HepG2 (cell line): ENCODE measurements at regions not wholly inside any gene's neighbourhood (a gene's known extent, or its start where the extent isn't known, plus 50 kb on each side); places are given as distances from the start of the nearest gene placed in this dataset.

Experiments used
- FOSL2 ChIP-seq: sonication (generic); formaldehyde crosslinking; IDR thresholded peaks from 2 replicates; pipeline ENCODE4 v1.4.0; 2020; ENCODE audit warnings: missing genetic modification reagents
- FOXA1 ChIP-seq, 2 experiments: fragments of 450-650 bp in 1 of 2; sonication (generic) in 1 of 2; formaldehyde crosslinking in 1 of 2; IDR thresholded peaks; 2 replicates each; pipeline versions ENCODE4 v1.4.0 to v1.6.1; 2016 to 2020; ENCODE audit warnings: missing genetic modification reagents in 1 of 2
- GATAD2A ChIP-seq: IDR thresholded peaks from 2 replicates; pipeline ENCODE4 v1.6.1; 2016
- HNRNPLL ChIP-seq: fragments of 200-400 bp; formaldehyde crosslinking; IDR thresholded peaks from 2 replicates; pipeline ENCODE4 v1.6.1; 2017; ENCODE audit warnings: mild to moderate bottlenecking, low read depth, low read length; ENCODE audit not compliant: poor library complexity, severe bottlenecking
- MBD4 ChIP-seq: IDR thresholded peaks from 2 replicates; pipeline ENCODE4 v1.6.1; 2012; ENCODE audit warnings: low read length, inconsistent platforms, borderline replicate concordance
- NPAS2 ChIP-seq: sonication (generic); formaldehyde crosslinking; IDR thresholded peaks from 2 replicates; pipeline ENCODE4 v1.8.0; 2022; ENCODE audit warnings: mild to moderate bottlenecking, missing genetic modification reagents, borderline replicate concordance
- RARA ChIP-seq: IDR thresholded peaks from 2 replicates; pipeline ENCODE4 v1.6.1; 2016; ENCODE audit warnings: missing genetic modification reagents, missing compliant biosample characterization
- RFXANK ChIP-seq: IDR thresholded peaks from 2 replicates; pipeline ENCODE4 v1.6.1; 2016
- WIZ ChIP-seq: sonication (generic); formaldehyde crosslinking; IDR thresholded peaks from 2 replicates; pipeline ENCODE4 v1.5.1; 2020; ENCODE audit warnings: mild to moderate bottlenecking, missing genetic modification reagents
- ZBTB44 ChIP-seq: sonication (generic); formaldehyde crosslinking; IDR thresholded peaks from 2 replicates; pipeline ENCODE4 v1.4.0; 2020; ENCODE audit warnings: missing genetic modification reagents
- ZNF121 ChIP-seq: sonication (generic); formaldehyde crosslinking; IDR thresholded peaks from 2 replicates; pipeline ENCODE4 v1.5.0; 2020; ENCODE audit warnings: mild to moderate bottlenecking, missing genetic modification reagents
- ZNF281 ChIP-seq: sonication (generic); formaldehyde crosslinking; IDR thresholded peaks from 2 replicates; pipeline ENCODE4 v1.4.0; 2020; ENCODE audit warnings: missing genetic modification reagents, borderline replicate concordance
- ZNF414 ChIP-seq: sonication (generic); formaldehyde crosslinking; IDR thresholded peaks from 2 replicates; pipeline ENCODE4 v1.5.0; 2020; ENCODE audit warnings: missing genetic modification reagents
- ZNF431 ChIP-seq: sonication (generic); formaldehyde crosslinking; IDR thresholded peaks from 2 replicates; pipeline ENCODE4 v1.9.0; 2022; ENCODE audit warnings: missing genetic modification reagents, low read depth, mild to moderate bottlenecking, borderline replicate concordance
- ZNF646 ChIP-seq: sonication (generic); formaldehyde crosslinking; IDR thresholded peaks from 2 replicates; pipeline ENCODE4 v1.9.0; 2021; ENCODE audit warnings: mild to moderate bottlenecking, missing genetic modification reagents
- ZNF670 ChIP-seq: sonication (generic); formaldehyde crosslinking; IDR thresholded peaks from 2 replicates; pipeline ENCODE4 v1.8.0; 2022; ENCODE audit warnings: mild to moderate bottlenecking, missing genetic modification reagents, borderline replicate concordance
- ZSCAN30 ChIP-seq: sonication (generic); formaldehyde crosslinking; IDR thresholded peaks from 2 replicates; pipeline ENCODE4 v1.5.0; 2020; ENCODE audit warnings: mild to moderate bottlenecking, missing genetic modification reagents

- TF ChIP-seq ZBTB44 (CRISPR knock-in tag) (no peak), ZSCAN30 (CRISPR knock-in tag) (no peak), ZNF431 (CRISPR knock-in tag) (0 out of 2 replicates have a peak, but pooled peaks have one; percentile 57), ZNF646 (CRISPR knock-in tag) (no peak), ZNF121 (CRISPR knock-in tag) (peak; percentile 55; the same call in 1 of the 2 replicates), FOXA1 (IDR thresholded peaks at IDR 0.05) (peak; percentile 64; the same call in 1 of the 2 replicates), FOXA1 (CRISPR knock-in tag; IDR thresholded peaks at IDR 0.05) (peak; percentile 44; the same call in 1 of the 2 replicates), FOSL2 (CRISPR knock-in tag) (no peak), RARA (CRISPR knock-in tag) (peak; percentile 34; the same call in 1 of the 2 replicates), HNRNPLL (no peak), WIZ (CRISPR knock-in tag) (no peak), GATAD2A (CRISPR knock-in tag) (peak; percentile 42), ZNF414 (CRISPR knock-in tag) (0 out of 2 replicates have a peak, but pooled peaks have one; percentile 18), ZNF670 (CRISPR knock-in tag) (0 out of 2 replicates have a peak, but pooled peaks have one; percentile 45), NPAS2 (no peak), MBD4 (no peak), RFXANK (no peak), ZNF281 (CRISPR knock-in tag) (peak; percentile 13; the same call in 1 of the 2 replicates)
These were observed 201.5 kb downstream of the IRF8 start (continued) for GRCh38 chr16:86100205-86101136.
